SH-SY5Y (cell line): ENCODE measurements at regions not wholly inside any gene's neighbourhood (a gene's known extent, or its start where the extent isn't known, plus 50 kb on each side); places are given as distances from the start of the nearest gene placed in this dataset.

Experiments
- GATA2 ChIP-seq: IDR thresholded peaks from 2 replicates; pipeline ENCODE4 v1.6.1; 2011; ENCODE audit warnings: mild to moderate bottlenecking, low read depth, low read length
- GATA3 ChIP-seq: IDR thresholded peaks from 2 replicates; pipeline ENCODE4 v1.6.1; 2011; ENCODE audit warnings: low read depth, mild to moderate bottlenecking, low read length, moderate library complexity

DNA sequence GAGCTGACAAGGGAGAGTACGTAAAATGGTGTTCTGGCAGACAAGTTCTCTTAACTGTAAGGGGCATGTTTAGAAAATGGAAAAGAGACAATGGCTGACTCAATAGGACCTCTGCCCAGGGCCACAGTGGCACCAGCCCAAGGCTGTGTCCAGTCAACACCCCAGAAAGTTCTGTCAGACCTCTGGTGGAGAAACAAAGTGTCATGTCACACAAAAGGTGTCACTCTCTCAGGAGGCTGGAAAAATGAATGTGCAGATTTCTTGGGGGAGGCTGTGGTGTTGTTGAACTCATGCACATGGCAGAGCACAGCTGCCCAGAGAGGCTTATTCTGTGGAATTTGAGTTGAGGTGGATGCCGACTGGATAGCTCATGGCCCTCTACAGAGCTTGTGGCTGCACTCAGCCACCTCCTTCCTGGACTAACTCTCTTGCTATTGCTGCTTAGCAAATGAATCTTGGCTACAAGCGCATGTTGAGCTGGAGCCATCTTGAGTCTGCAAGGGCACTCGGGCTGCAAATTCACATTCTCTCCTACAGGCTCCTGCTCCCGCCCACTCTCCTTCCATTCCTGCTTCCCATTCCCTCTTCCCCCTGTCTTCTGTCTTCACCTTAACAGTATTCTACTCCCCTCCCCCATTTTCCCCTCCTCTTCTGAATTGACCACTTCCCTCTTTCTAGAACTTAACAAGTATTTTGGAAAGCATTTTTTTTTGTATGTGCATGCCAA, 55.8 kb upstream of the SLC7A14 start:
- TF ChIP-seq GATA2 (no peak), GATA3 (no peak)
